ENCODE measurements at regions not wholly inside any gene's neighbourhood (a gene's known extent, or its start where the extent isn't known, plus 50 kb on each side); places are given as distances from the start of the nearest gene placed in this dataset.
"Not testable (repeated sequence)": the region's sequence is repeated elsewhere in the genome, so short reads cannot be mapped to it uniquely, and the experiment has no call there.

- BruUV-seq (replicated peaks); H3K9me1 ChIP-seq (replicated peaks; ENCODE audit: control insufficient read depth, extremely low read depth, insufficient read depth, low read length); H3K27me3 ChIP-seq (ENCODE audit: control insufficient read depth in 2 of 2, insufficient read depth in 2 of 2, low read length in 2 of 2); H3K27ac ChIP-seq (ENCODE audit: insufficient read depth, low read depth, low read length); H4K20me1 ChIP-seq (replicated peaks; ENCODE audit: control insufficient read depth, extremely low read depth, insufficient read depth, low read length); intact Hi-C loops (cut with micrococcal nuclease); H3K79me2 ChIP-seq (ENCODE audit: control insufficient read depth, insufficient read depth, low read length); H3K9me3 ChIP-seq (replicated peaks; ENCODE audit: control insufficient read depth, insufficient read depth, low read length); H3K36me3 ChIP-seq (ENCODE audit: control insufficient read depth in 2 of 2, extremely low read depth in 1 of 2, insufficient read depth in 2 of 2, low read length in 2 of 2); POLR2A ChIA-PET; H3K4me3 ChIP-seq (replicated peaks in 1 of 3; ENCODE audit: insufficient read depth in 1 of 3, low read depth in 1 of 3, low read length in 3 of 3); H3K4me1 ChIP-seq (ENCODE audit: control insufficient read depth, extremely low read depth, insufficient read depth, low read length); FAIRE-seq; H3K4me2 ChIP-seq (ENCODE audit: insufficient read depth, low read length); DNase-seq (ENCODE audit: low read depth, low spot score); dilution Hi-C loops (cut with MboI; ENCODE audit: extremely low pct_ligation_motif_present, low sequenced_read_pairs); H2AFZ ChIP-seq (ENCODE audit: low read depth, low read length); CTCF ChIA-PET; H3K9ac ChIP-seq (replicated peaks; ENCODE audit: extremely low read depth, insufficient read depth, low read length): not testable (repeated sequence)
Measured at GRCh38 chr1:166409253-166410082, 242.7 kb upstream of the FAM78B start.

- no peak overlapping the region for H3K4me3 ChIP-seq (replicated peaks in 1 of 3; ENCODE audit: insufficient read depth in 1 of 3, low read depth in 1 of 3, low read length in 3 of 3)
- H3K79me2 ChIP-seq (ENCODE audit: control insufficient read depth, insufficient read depth, low read length): no peaks in the 10 kb centered on the region
- no peak overlapping the region for H3K9ac ChIP-seq (replicated peaks; ENCODE audit: extremely low read depth, insufficient read depth, low read length)
- H3K4me1 ChIP-seq (ENCODE audit: control insufficient read depth, extremely low read depth, insufficient read depth, low read length): no peaks in the 10 kb centered on the region
- no peak for TF ChIP-seq MAX (IDR thresholded peaks at IDR 0.05; ENCODE audit: insufficient read depth, insufficient read length)
- TF ChIP-seq POLR2AphosphoS5 (IDR thresholded peaks at IDR 0.05; ENCODE audit: insufficient read depth, low read depth, low read length): no peak
- no peak for TF ChIP-seq POLR2A (IDR thresholded peaks at IDR 0.05; ENCODE audit: low read depth, low read length)
- no peak for TF ChIP-seq GATA2 (IDR thresholded peaks at IDR 0.05; ENCODE audit: insufficient read depth, insufficient read length, low read depth, low read length)
- TF ChIP-seq EZH2 (IDR thresholded peaks at IDR 0.05; ENCODE audit: borderline replicate concordance, low read depth, low read length, severe bottlenecking): no peak
- TF ChIP-seq JUN (IDR thresholded peaks at IDR 0.05; ENCODE audit: borderline replicate concordance, insufficient read depth, insufficient read length, low read depth): no peak
- no peak for TF ChIP-seq FOS (IDR thresholded peaks at IDR 0.05; ENCODE audit: borderline replicate concordance, insufficient read depth, low read length)
- no peak for TF ChIP-seq CTCF (IDR thresholded peaks at IDR 0.05; ENCODE audit: extremely low read depth in 1 of 2, insufficient read depth in 1 of 2, low read depth in 1 of 2, low read length in 2 of 2)
- no peak for TF ChIP-seq MYC (IDR thresholded peaks at IDR 0.05; ENCODE audit: low read depth, low read length)
- DNase-seq (ENCODE audit: low read depth, low spot score): no peak
- H3K4me2 ChIP-seq (ENCODE audit: insufficient read depth, low read length): no peak overlapping the region
- H3K36me3 ChIP-seq (ENCODE audit: control insufficient read depth in 2 of 2, extremely low read depth in 1 of 2, insufficient read depth in 2 of 2, low read length in 2 of 2): no peaks in the 10 kb centered on the region
- intact Hi-C loops (cut with micrococcal nuclease) (no loop called here), dilution Hi-C loops (cut with MboI; ENCODE audit: extremely low pct_ligation_motif_present, low sequenced_read_pairs) (no loop called here)
- H4K20me1 ChIP-seq (replicated peaks; ENCODE audit: control insufficient read depth, extremely low read depth, insufficient read depth, low read length): no peaks in the 10 kb centered on the region
- H3K9me1 ChIP-seq (replicated peaks; ENCODE audit: control insufficient read depth, extremely low read depth, insufficient read depth, low read length): no peaks in the 10 kb centered on the region
- ChIA-PET CTCF (no interaction called here), POLR2A (no interaction called here)
- no peaks in the 10 kb centered on the region for H3K27me3 ChIP-seq (ENCODE audit: control insufficient read depth in 2 of 2, insufficient read depth in 2 of 2, low read length in 2 of 2)
- FAIRE-seq: no peak
- no TSS peak for BruUV-seq (replicated peaks)
- no peak overlapping the region for H3K27ac ChIP-seq (ENCODE audit: insufficient read depth, low read depth, low read length)
- H2AFZ ChIP-seq (ENCODE audit: low read depth, low read length): no peak overlapping the region
- H3K9me3 ChIP-seq (replicated peaks; ENCODE audit: control insufficient read depth, insufficient read depth, low read length): no peaks in the 10 kb centered on the region
Measured at GRCh38 chr1:166410083-166410385, 243.2 kb upstream of the FAM78B start.

- H3K4me1 ChIP-seq (ENCODE audit: control insufficient read depth, extremely low read depth, insufficient read depth, low read length); H3K9me3 ChIP-seq (replicated peaks; ENCODE audit: control insufficient read depth, insufficient read depth, low read length); H4K20me1 ChIP-seq (replicated peaks; ENCODE audit: control insufficient read depth, extremely low read depth, insufficient read depth, low read length); CTCF ChIA-PET; FAIRE-seq; DNase-seq (ENCODE audit: low read depth, low spot score); H3K9me1 ChIP-seq (replicated peaks; ENCODE audit: control insufficient read depth, extremely low read depth, insufficient read depth, low read length); POLR2A ChIA-PET; BruUV-seq (replicated peaks); dilution Hi-C loops (cut with MboI; ENCODE audit: extremely low pct_ligation_motif_present, low sequenced_read_pairs); intact Hi-C loops (cut with micrococcal nuclease); H3K27ac ChIP-seq (ENCODE audit: insufficient read depth, low read depth, low read length); H3K4me2 ChIP-seq (ENCODE audit: insufficient read depth, low read length); H3K27me3 ChIP-seq (ENCODE audit: control insufficient read depth in 2 of 2, insufficient read depth in 2 of 2, low read length in 2 of 2); H2AFZ ChIP-seq (ENCODE audit: low read depth, low read length); H3K4me3 ChIP-seq (replicated peaks in 1 of 3; ENCODE audit: insufficient read depth in 1 of 3, low read depth in 1 of 3, low read length in 3 of 3); H3K36me3 ChIP-seq (ENCODE audit: control insufficient read depth in 2 of 2, extremely low read depth in 1 of 2, insufficient read depth in 2 of 2, low read length in 2 of 2); H3K79me2 ChIP-seq (ENCODE audit: control insufficient read depth, insufficient read depth, low read length); H3K9ac ChIP-seq (replicated peaks; ENCODE audit: extremely low read depth, insufficient read depth, low read length): not testable (repeated sequence)
Measured at GRCh38 chr1:166416831-166417230, 250.0 kb upstream of the FAM78B start.

Data from endothelial cell of umbilical vein (primary cell).